Activated T-cell treated with anti-CD3 and anti-CD28 coated beads, Interleukin-2, amount 50 U/mL, for 4 hours (primary cell): ENCODE measurements at regions not wholly inside any gene's neighbourhood (a gene's known extent, or its start where the extent isn't known, plus 50 kb on each side); places are given as distances from the start of the nearest gene placed in this dataset.

ENCODE experiments used
- ATAC-seq, 2 donors: fragments of 200-7000 bp; cut with Tn5 transposase; one replicate each; pipeline ENCODE4 v1.10.0; 2021
- DNase-seq: peaks from one replicate; pipeline ENCODE4 v3.0.0-alpha.2; 2020
- H3K27me3 Mint-ChIP-seq: one replicate; pipeline ENCODE4 v1.8.0; 2021; ENCODE audit warnings: low read depth, mixed read lengths
- H3K36me3 Mint-ChIP-seq: one replicate; pipeline ENCODE4 v1.8.0; 2022; ENCODE audit warnings: mixed read lengths; ENCODE audit not compliant: insufficient read depth
- H3K4me1 Mint-ChIP-seq: one replicate; pipeline ENCODE4 v1.8.0; 2021; ENCODE audit warnings: low read depth, mixed read lengths
- H3K4me3 Mint-ChIP-seq: one replicate; pipeline ENCODE4 v1.8.0; 2021; ENCODE audit warnings: mild to moderate bottlenecking, moderate library complexity, mixed read lengths
- H3K9me3 Mint-ChIP-seq: one replicate; pipeline ENCODE4 v1.8.0; 2021; ENCODE audit warnings: mixed read lengths

DNA sequence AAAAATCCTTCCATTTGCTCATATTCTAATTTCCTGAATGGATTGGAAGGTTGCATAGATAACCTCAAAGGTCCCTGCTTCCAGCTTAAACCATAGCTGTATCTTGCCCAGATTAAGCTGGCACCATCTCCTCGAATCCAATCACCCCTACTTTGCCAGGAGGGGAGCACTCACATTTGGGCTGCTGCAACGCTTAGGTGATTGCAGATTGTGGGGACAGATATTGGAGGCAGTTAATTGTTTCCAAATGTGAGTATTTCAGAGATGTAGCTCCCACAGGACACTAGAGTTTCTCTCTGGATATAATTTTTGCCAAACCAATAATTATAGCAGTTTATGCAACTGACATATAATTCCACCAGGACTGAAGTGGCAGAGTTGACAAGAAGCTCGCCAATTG is 53.5 kb upstream of the ACSL1 start:
- ATAC-seq (no peak), DNase-seq (no peak)
- Mint-ChIP-seq H3K27me3 (no peaks in the 10 kb centered on the region), H3K36me3 (no peaks in the 10 kb centered on the region), H3K4me3 (no peak overlapping the region), H3K4me1 (no peaks in the 10 kb centered on the region), H3K9me3 (no peaks in the 10 kb centered on the region)

DNA sequence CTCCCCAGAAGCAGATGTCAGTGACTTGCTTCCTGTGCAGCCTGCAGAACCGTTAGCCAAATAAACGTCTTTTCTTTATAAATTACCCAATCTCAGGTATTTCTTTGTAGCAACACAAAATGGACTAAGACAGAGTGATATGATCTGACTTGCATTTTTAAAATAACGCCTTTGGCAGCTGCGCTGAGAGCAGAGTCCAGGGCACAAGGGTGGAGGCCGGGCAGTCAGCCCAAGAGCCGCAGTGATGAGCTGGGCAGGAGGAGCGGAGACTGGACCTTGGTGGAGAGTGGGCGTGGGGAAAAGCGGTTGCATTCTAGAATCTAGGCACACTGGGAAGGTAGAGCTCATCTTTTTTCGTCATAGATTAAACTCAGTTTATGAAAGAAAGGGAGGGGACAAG is 56.5 kb upstream of the ACSL1 start:
- Mint-ChIP-seq H3K9me3 (no peaks in the 10 kb centered on the region), H3K4me3 (no peak overlapping the region), H3K27me3 (no peaks in the 10 kb centered on the region), H3K36me3 (no peaks in the 10 kb centered on the region), H3K4me1 (no peaks in the 10 kb centered on the region)
- DNase-seq (no peak), ATAC-seq (no peak)

DNA sequence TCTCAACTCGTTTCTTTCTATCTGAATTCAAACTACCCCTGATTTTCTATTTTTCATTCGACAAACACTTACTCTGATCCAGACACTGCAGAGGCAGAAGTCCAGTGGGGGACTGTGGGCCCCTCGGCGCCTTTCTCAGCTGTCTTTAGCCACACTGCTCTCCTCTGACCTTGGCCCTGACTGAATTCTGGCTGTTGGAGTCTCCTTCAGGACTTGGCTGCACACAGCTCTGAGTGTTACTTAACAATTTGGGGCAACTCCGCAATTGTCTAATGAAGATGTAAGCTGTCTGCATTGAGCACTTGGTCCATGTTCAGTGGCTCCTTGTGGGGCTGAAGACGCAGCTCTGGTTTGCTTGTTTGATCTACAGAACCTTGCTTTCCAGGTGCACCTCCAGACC is 57.3 kb upstream of the ACSL1 start:
- H3K9me3 Mint-ChIP-seq = no peaks in the 10 kb centered on the region
- no peak for DNase-seq
- no peak overlapping the region for H3K4me3 Mint-ChIP-seq
- H3K36me3 Mint-ChIP-seq = no peaks in the 10 kb centered on the region
- ATAC-seq = no peak
- H3K4me1 Mint-ChIP-seq = no peaks in the 10 kb centered on the region
- peaks cover 3% of the 10 kb centered on the region for H3K27me3 Mint-ChIP-seq

DNA sequence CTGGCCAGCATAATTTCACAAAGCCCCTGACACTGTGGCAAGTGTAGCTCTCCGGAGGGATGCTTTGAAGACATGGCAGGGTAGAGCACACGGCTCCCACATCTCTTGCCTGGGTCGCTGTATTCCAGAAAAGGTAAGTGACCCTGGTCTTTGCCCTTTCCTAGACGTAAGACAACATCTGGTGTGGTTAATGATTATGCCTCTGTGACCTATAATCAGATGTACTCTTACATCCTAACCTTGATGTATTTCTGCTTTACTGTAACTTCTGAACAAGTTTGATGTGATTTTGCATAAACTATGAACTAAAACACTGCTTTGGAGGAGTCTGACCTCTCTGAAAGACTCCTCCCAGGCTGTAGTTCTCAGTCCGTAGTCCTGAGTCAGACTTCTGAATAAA is 59.1 kb upstream of the ACSL1 start:
- DNase-seq (no peak), ATAC-seq (no peak)
- Mint-ChIP-seq H3K27me3 (peaks cover 5% of the 10 kb centered on the region), H3K9me3 (no peaks in the 10 kb centered on the region), H3K36me3 (no peaks in the 10 kb centered on the region), H3K4me1 (no peaks in the 10 kb centered on the region), H3K4me3 (no peak overlapping the region)

DNA sequence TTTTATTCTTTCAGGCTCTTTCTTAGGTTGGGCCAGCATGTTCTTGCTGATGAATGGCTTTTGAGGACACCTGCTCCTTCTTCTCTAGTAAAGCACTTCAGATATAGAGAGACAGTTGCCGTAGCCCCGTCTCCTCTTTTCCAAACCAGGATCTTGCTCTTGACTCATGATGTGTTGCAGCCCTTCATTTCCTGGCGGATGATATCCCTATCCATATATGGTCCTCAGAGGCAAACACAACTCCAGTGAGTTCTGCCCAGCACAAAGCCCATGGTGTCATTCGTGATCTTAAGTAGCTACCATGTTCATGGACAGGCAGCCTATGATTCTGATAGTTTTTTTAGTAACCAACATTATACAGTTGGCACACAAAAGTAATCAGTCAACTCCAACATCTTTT is 59.8 kb upstream of the ACSL1 start:
- H3K4me1 Mint-ChIP-seq = no peaks in the 10 kb centered on the region
- no peak for ATAC-seq
- DNase-seq = no peak
- H3K4me3 Mint-ChIP-seq = no peak overlapping the region
- H3K27me3 Mint-ChIP-seq = peaks cover 5% of the 10 kb centered on the region
- H3K36me3 Mint-ChIP-seq = no peaks in the 10 kb centered on the region
- no peaks in the 10 kb centered on the region for H3K9me3 Mint-ChIP-seq

DNA sequence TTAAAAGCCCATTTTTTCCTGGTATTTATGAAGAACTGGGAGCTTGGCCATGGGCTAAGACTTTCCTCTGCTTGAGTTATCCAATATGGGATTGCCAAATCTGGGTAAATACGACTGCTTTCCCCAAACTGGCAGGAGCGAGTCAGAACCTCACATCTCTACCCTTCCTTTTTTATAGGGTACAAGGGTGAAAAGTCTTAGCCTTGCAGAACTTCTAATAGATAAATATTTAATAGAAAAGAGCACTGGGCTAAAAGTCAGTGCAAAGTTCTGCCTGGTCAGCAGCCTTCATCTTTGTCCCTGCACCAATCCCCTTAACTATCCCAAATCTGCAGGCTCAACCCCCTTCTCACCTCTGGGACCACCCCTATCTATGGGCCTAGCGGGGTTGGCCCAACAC is 61.6 kb upstream of the ACSL1 start:
- ATAC-seq (no peak), DNase-seq (no peak)
- H3K4me3 Mint-ChIP-seq = no peak overlapping the region
- H3K9me3 Mint-ChIP-seq = no peaks in the 10 kb centered on the region
- H3K36me3 Mint-ChIP-seq = no peaks in the 10 kb centered on the region
- H3K27me3 Mint-ChIP-seq = peaks cover 5% of the 10 kb centered on the region
- H3K4me1 Mint-ChIP-seq = no peaks in the 10 kb centered on the region

DNA sequence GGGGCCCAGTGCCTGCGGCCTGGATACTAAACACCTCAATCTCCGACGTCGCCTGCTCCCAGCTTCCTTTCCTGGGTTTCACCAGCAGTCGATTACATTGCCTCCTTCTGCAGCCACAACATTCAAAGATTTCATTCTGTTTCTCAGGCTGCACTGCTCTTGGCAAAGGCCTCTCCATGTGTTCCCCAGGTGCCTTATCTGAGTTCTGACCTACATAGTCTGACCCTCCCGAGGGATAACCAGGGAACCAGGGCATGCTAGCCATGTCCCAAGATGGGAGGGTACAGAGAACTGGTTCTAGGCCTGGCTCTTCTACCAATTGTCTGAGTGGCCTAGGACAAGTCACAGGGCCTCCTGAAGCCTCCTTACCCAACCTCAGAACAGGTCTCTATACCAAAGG is 62.2 kb upstream of the ACSL1 start:
- Mint-ChIP-seq H3K36me3 (no peaks in the 10 kb centered on the region), H3K4me1 (no peaks in the 10 kb centered on the region), H3K27me3 (peaks cover 7% of the 10 kb centered on the region), H3K9me3 (no peaks in the 10 kb centered on the region), H3K4me3 (no peak overlapping the region)
- ATAC-seq (no peak), DNase-seq (no peak)

DNA sequence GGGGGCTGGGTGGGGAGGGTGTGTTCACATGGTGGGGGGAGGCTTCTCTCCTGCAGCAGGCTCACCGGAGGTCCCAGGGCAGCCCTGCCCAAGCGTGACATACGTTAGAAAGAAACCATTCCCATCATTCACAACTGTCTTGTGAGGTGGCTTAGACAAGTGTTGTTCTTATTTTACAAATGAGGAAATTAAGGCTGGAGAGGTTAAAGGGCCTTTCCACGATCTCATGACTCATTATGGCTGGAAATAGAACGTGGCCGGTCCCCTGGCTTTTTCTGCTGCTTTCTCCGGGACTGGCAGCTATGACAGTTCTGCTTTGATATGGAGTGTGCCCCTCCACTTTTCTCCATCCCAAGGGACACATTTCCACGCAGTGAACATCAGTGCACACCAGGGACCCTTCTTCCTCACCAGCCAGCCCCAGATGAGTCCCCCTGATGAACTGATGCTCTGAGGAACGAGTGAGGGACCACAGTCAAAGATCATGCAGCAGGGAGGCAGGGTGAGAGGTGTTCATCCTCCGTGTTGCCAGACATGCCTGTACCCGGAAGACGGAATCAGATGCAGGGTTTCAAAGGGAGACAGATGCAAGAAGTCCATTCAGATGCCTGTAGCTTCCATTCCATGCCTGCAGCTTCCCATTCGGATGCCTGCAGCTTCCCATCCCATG is 64.0 kb upstream of the ACSL1 start:
- no peak for DNase-seq
- peaks cover 8% of the 10 kb centered on the region for H3K9me3 Mint-ChIP-seq
- H3K27me3 Mint-ChIP-seq = peaks cover 17% of the 10 kb centered on the region
- no peaks in the 10 kb centered on the region for H3K4me1 Mint-ChIP-seq
- no peaks in the 10 kb centered on the region for H3K36me3 Mint-ChIP-seq
- no peak for ATAC-seq
- H3K4me3 Mint-ChIP-seq = no peak overlapping the region

DNA sequence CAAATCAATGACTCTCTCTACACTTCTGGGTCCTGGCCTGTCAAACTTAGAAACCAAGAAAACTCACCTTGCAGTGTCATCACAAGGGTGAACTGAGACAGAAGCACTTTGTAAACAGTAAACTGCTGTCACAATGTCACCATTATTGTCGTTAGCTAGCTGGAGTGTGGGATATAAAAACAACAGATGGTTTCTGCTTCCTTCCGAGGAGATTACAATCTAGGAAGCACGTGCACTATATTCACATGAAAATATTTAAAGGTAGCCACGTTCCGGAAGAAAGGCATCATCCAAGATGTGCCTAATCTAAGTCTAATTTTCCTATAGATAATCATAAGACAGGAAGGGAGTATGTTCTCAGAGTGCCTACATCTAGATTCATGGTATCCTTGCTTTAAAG is 64.7 kb upstream of the ACSL1 start:
- no peak overlapping the region for H3K4me3 Mint-ChIP-seq
- ATAC-seq (no peak), DNase-seq (no peak)
- peaks cover 8% of the 10 kb centered on the region for H3K9me3 Mint-ChIP-seq
- peaks cover 17% of the 10 kb centered on the region for H3K27me3 Mint-ChIP-seq
- no peaks in the 10 kb centered on the region for H3K36me3 Mint-ChIP-seq
- H3K4me1 Mint-ChIP-seq = no peaks in the 10 kb centered on the region

DNA sequence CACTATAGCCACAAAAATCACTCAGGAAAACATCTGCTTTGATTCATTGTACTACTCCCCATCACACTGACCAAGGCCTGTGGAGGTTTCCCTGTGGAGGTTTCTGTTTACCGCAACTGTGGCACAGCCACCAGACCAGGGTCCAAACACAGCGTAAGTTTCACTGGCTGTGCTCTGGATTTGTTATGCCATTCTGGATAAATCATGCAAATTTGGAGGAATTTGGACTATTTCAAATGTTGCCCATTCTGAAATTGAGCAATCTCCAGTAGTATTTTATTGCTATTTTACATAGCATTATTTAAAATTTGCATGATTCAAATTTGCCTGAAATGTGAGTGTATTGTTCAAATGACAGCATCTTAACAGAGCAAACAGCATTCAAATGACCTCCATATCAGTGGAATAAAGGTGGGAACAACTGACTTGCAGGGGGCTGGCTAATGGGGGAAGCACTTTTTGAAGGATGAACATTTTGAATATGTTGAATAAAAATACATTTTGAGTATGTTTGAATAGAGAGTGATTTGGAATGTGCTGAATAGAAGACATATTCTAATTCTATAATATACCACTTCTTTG is 66.1 kb upstream of the ACSL1 start:
- H3K4me3 Mint-ChIP-seq = no peak overlapping the region
- DNase-seq (no peak), ATAC-seq (no peak)
- H3K36me3 Mint-ChIP-seq = no peaks in the 10 kb centered on the region
- peaks cover 24% of the 10 kb centered on the region for H3K27me3 Mint-ChIP-seq
- H3K9me3 Mint-ChIP-seq = peaks cover 8% of the 10 kb centered on the region
- H3K4me1 Mint-ChIP-seq = no peaks in the 10 kb centered on the region

DNA sequence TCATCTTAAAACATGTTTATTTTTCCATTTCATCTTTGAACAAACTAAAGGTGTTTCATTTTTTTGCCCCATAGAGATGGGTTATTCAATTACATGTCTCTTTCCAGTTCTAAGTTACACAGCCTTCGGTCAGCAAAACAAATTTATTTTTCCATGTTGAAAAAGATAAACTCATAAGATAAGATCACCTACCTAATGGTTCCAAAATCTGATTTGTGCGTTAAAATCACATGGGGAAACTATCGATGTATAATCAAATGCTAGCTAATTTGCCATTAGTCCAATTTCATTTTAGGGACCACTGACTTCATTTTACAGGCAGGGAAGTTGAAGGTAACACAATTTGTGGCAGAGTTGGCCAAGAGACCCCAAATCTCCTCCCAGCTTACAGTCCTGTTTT is 67.2 kb upstream of the ACSL1 start:
- H3K36me3 Mint-ChIP-seq = no peaks in the 10 kb centered on the region
- peaks cover 8% of the 10 kb centered on the region for H3K9me3 Mint-ChIP-seq
- ATAC-seq (no peak), DNase-seq (no peak)
- H3K4me1 Mint-ChIP-seq = no peaks in the 10 kb centered on the region
- peaks cover 27% of the 10 kb centered on the region for H3K27me3 Mint-ChIP-seq
- no peak overlapping the region for H3K4me3 Mint-ChIP-seq

DNA sequence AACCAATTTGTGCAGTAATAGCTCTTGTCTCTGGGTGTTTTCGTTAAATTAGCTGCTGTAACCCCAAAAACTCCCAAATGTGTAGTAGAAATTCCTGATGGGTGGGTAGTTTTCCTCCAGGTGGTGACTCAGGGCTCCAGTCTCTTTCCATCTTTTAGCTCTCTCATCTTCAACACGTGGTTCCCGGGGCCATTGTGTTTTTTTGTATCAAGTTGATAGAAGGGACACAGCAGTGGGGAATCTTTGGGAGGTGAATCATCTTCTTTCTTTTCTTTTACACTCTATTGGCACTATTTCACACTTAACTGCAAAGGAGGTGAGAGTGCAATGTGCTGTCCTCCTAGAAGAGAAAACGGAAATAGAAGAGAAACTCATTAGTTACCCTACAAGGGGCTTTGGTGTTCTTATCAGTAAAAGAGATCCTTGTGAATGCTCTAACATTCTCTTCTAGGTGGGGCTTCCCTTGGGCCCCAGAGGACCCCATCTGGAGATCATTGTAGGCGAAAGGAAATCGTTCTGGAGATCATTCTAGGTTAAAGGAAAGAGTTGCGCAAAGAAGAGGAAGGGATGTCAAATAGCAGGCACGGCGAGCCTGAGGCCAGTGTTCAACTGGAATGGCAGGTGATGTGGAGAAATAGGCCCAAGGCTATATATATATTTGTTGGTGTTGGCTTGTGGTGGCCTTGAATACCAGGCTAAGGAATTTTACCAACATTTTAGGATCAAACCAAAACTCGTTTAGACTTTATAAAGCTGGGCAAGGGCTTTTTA is 68.2 kb upstream of the ACSL1 start:
- H3K9me3 Mint-ChIP-seq = peaks cover 8% of the 10 kb centered on the region

DNA sequence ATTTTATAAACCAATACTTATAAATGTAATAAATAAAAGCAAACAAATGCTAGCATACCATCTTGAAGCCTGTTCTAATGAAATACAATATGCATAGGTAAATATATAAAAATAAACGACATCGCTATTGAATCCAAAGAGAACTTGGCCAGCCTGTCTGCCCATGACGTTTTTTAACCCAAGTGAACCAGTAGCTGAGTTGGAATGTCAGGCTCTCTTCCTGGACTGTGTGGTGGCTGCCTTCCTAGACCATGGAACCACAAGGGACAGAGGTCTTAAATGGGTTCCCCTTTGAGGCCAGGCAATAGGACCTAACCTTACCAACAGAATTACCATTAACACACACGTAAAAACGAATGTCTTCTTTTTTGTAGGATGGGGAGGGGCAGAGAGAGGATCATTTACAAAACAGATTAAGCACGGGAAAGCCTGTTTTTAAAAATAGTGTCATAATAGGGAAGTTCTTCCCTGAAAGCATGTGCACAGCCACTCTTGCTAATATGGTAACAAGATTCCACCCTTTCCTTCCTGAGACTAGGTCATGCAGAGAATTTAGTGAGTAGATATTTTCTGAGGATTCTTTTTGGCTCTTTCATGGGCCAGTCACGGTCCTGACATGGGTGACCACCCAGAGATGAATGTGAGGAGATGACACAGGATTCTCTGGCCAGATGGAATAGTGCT is 69.4 kb upstream of the ACSL1 start:
- Mint-ChIP-seq H3K4me1 (no peaks in the 10 kb centered on the region), H3K36me3 (no peaks in the 10 kb centered on the region), H3K9me3 (peaks cover 8% of the 10 kb centered on the region), H3K27me3 (peaks cover 31% of the 10 kb centered on the region), H3K4me3 (no peak overlapping the region)
- no peak for ATAC-seq
- DNase-seq = no peak

More for the DNA sequence above, 68.2 kb upstream of the ACSL1 start:
- H3K4me3 Mint-ChIP-seq = no peak overlapping the region
- ATAC-seq (no peak), DNase-seq (no peak)
- H3K27me3 Mint-ChIP-seq = peaks cover 31% of the 10 kb centered on the region
- no peaks in the 10 kb centered on the region for H3K4me1 Mint-ChIP-seq
- H3K36me3 Mint-ChIP-seq = no peaks in the 10 kb centered on the region

DNA sequence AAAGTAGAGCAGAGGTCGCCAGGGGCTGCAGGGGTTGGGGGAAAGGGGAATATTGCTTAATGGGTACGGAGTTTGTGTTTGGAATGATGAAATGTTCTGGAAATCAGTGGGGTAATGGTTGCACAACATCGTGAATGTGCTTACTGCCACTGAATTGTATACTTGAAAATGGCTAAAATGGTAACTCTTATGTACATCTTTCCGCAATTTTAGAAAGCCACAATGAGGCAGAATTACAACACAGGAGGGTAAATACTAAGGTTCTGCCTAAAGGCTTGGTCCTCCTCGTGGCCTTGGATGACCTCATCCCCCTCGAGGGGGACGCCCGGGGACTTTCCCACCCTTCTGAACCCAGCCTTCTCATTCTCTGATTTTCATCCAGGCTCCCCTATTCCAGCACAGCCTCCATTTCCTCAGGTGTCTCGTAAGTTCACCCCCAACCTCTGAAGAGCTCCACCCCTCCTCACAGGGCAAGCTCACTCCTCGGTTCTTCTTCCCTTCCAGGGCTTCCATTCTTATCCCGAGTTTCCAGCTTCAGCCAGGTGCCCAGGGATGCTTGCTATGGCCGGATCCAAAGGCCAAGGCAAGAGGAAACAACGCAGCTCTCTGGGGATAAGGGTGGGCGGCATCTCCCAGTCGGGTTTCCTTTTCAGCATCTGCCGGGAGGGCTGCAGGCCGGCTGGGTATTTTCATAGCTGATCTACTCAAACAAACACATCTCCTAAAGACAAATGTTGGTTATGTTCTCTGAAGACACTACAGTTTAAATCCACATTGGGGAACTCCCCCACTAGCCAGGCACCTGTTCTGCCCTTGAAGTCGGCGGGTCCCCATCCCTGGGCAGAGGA is 71.3 kb upstream of the ACSL1 start:
- H3K36me3 Mint-ChIP-seq = no peaks in the 10 kb centered on the region
- H3K9me3 Mint-ChIP-seq = peaks cover 8% of the 10 kb centered on the region
- no peak for ATAC-seq
- peak overlapping the region; percentile 19 for H3K4me3 Mint-ChIP-seq
- DNase-seq = no peak
- H3K27me3 Mint-ChIP-seq = peaks cover 31% of the 10 kb centered on the region
- H3K4me1 Mint-ChIP-seq = no peaks in the 10 kb centered on the region
